Aorta (tissue), 5 donors: ENCODE measurements at regions not wholly inside any gene's neighbourhood (a gene's known extent, or its start where the extent isn't known, plus 50 kb on each side); places are given as distances from the start of the nearest gene placed in this dataset.
A peak's percentile ranks its signal among the peaks of the same experiment; 100 is the strongest.

Experiments used
- ATAC-seq: fragments of 200-7000 bp; cut with Tn5 transposase; one replicate; pipeline ENCODE4 v1.9.1; 2022; ENCODE audit warnings: moderate library complexity; ENCODE audit not compliant: low FRiP score
- DNase-seq, 2 donors: peaks; one replicate each; pipeline ENCODE4 v3.0.0-alpha.2; 2020
- H3K27ac ChIP-seq, 2 donors: one replicate each; pipeline ENCODE4 v1.5.1; 2013; ENCODE audit warnings: low read length in 2 of 2, mild to moderate bottlenecking in 2 of 2, moderate library complexity in 2 of 2, control low read depth in 1 of 2, inconsistent platforms in 1 of 2, low read depth in 1 of 2
- H3K27me3 ChIP-seq, 2 donors: one replicate each; pipeline ENCODE4 v1.6.1; 2013; ENCODE audit warnings: control low read depth in 1 of 2, low read length in 1 of 2, mild to moderate bottlenecking in 1 of 2, moderate library complexity in 1 of 2; ENCODE audit not compliant: insufficient read depth in 2 of 2, control insufficient read depth in 1 of 2
- H3K36me3 ChIP-seq, 2 donors: one replicate each; pipeline ENCODE4 v1.6.1; 2013; ENCODE audit warnings: control low read depth in 1 of 2, low read length in 1 of 2, mild to moderate bottlenecking in 1 of 2; ENCODE audit not compliant: insufficient read depth in 2 of 2, control insufficient read depth in 1 of 2
- H3K4me1 ChIP-seq, 2 donors: one replicate each; pipeline ENCODE4 v1.6.1; 2013; ENCODE audit warnings: low read length in 2 of 2, control low read depth in 1 of 2, mild to moderate bottlenecking in 1 of 2, moderate library complexity in 1 of 2; ENCODE audit not compliant: insufficient read depth in 2 of 2, control insufficient read depth in 1 of 2
- H3K4me3 ChIP-seq, 2 donors: one replicate each; pipeline ENCODE4 v1.5.1; 2013; ENCODE audit warnings: low read length in 2 of 2, control low read depth in 1 of 2, mild to moderate bottlenecking in 1 of 2
- H3K9me3 ChIP-seq: one replicate; pipeline ENCODE4 v1.6.1; 2013; ENCODE audit warnings: mild to moderate bottlenecking, low read length; ENCODE audit not compliant: control insufficient read depth
- WGBS, 2 donors: extraction: QIAGEN DNeasy Blood & Tissue Kit; methylation state at CpG; one replicate each; pipeline ENCODE4 v1.1.7; 2013; 5-methylcytosine and 5-hydroxymethylcytosine counted together
- intact Hi-C, 2 donors: fragments of 100-400 bp; cut with DNase I; formaldehyde crosslinking; loops; one replicate each; pipeline versions ENCODE4 v1.14.2 to v1.15.0; 2022
- donor health status: healthy with polysubstance abuse.
- donor health status: Bipolar disorder and iron deficiency.
- donor health status: DM: no; HTN: no; CAD: no.
- donor health status: DM: no; HTN: no; CAD: no.
- donor health status: DM: yes; HTN: yes; CAD: no.

GRCh38 chr10:105989995-105990394 is 1174.5 kb downstream of the SORCS1 start:
- 80 to 90% methylated on average over 3 of the region's 3 CpGs for WGBS, 2 donors
- Histone ChIP-seq H3K4me3 (no peak overlapping the region), H3K27me3 (no peaks in the 10 kb centered on the region), H3K36me3 (no peaks in the 10 kb centered on the region), H3K27ac (no peak overlapping the region), H3K4me1 (no peaks in the 10 kb centered on the region), H3K9me3 (no peaks in the 10 kb centered on the region)
- DNase-seq: no peak
- no peak for ATAC-seq
- intact Hi-C loops: no loop called here

DNA sequence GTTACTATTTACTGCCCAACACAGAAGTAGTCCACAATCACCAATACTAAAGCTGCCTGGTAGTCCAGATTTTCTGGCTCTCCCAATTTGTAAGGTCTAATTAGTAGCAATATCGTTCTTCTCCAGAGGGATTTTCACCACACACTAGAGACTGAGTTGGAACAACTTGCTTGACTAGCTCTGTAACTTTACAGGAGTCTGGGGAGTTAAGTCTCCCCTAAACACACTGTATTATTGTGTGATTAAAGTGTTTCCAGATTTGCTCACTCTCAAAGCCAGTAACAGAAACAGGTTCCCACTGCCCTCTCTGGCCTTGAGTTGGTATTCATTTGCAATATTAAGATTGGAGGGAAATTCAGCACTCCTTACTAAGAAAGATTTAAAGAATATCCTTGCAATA is 1175.7 kb downstream of the SORCS1 start:
- H3K4me3 ChIP-seq: no peak overlapping the region
- no peaks in the 10 kb centered on the region for H3K9me3 ChIP-seq
- H3K4me1 ChIP-seq: no peaks in the 10 kb centered on the region
- no peak overlapping the region for H3K27ac ChIP-seq
- DNase-seq (no peak), ATAC-seq (no peak)
- no peaks in the 10 kb centered on the region for H3K36me3 ChIP-seq
- 55 to 68% methylated on average over 1 of the region's 1 CpG for WGBS, 2 donors
- H3K27me3 ChIP-seq: no peaks in the 10 kb centered on the region
- intact Hi-C loops: no loop called here

- Histone ChIP-seq H3K9me3 (no peaks in the 10 kb centered on the region), H3K4me3 (no peak overlapping the region), H3K27ac (no peak overlapping the region), H3K27me3 (no peaks in the 10 kb centered on the region), H3K4me1 (no peaks in the 10 kb centered on the region), H3K36me3 (no peaks in the 10 kb centered on the region)
- ATAC-seq: no peak
- intact Hi-C loops: no loop called here
- no peak for DNase-seq
- WGBS, 2 donors: 47 to 51% methylated on average over 3 of the region's 3 CpGs
These were observed 1177.4 kb downstream of the SORCS1 start for GRCh38 chr10:105986912-105987635.

- Histone ChIP-seq H3K27ac (no peak overlapping the region), H3K4me1 (no peaks in the 10 kb centered on the region), H3K4me3 (no peak overlapping the region), H3K9me3 (no peaks in the 10 kb centered on the region), H3K36me3 (no peaks in the 10 kb centered on the region), H3K27me3 (no peaks in the 10 kb centered on the region)
- intact Hi-C loops: no loop called here
- ATAC-seq: no peak
- DNase-seq: no peak
- 44 to 54% methylated on average over 2 of the region's 2 CpGs for WGBS, 2 donors
These were observed 1178.0 kb downstream of the SORCS1 start for GRCh38 chr10:105986486-105986885.

DNA sequence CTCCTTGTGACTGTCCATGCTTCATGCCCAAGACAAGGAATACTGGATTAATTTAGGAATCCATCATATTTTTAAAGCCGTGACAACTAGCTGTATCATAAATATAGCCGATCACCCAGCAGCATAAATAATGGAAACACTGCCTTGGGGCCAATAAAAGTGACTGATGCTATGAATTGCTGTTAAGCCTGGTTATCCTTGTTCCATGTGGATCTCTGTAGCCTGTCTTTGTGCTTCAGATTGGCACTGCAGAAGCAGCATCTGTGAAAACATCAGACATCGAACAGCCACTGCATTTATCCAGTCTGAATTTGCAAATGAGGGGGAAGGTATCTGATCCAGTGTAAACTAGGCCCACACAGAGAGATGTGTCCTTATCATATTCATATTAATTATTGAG is 1181.8 kb downstream of the SORCS1 start:
- H3K4me3 ChIP-seq: no peak overlapping the region
- no peak for ATAC-seq
- H3K9me3 ChIP-seq: no peaks in the 10 kb centered on the region
- no peaks in the 10 kb centered on the region for H3K27me3 ChIP-seq
- H3K4me1 ChIP-seq: no peaks in the 10 kb centered on the region
- no peak for DNase-seq
- WGBS, 2 donors: 41 to 51% methylated on average over 3 of the region's 3 CpGs
- H3K36me3 ChIP-seq: no peaks in the 10 kb centered on the region
- no peak overlapping the region for H3K27ac ChIP-seq
- intact Hi-C loops: no loop called here

- no peaks in the 10 kb centered on the region for H3K27me3 ChIP-seq
- H3K4me3 ChIP-seq: no peak overlapping the region
- no peaks in the 10 kb centered on the region for H3K4me1 ChIP-seq
- no peak overlapping the region for H3K27ac ChIP-seq
- no peaks in the 10 kb centered on the region for H3K36me3 ChIP-seq
- intact Hi-C loops: no loop called here
- DNase-seq (no peak), ATAC-seq (no peak)
- 58 to 60% methylated on average over 2 of the region's 2 CpGs for WGBS, 2 donors
- H3K9me3 ChIP-seq: no peaks in the 10 kb centered on the region
These were observed 1182.8 kb downstream of the SORCS1 start for GRCh38 chr10:105981679-105982078.

GRCh38 chr10:105974803-105975456 is 1189.6 kb downstream of the SORCS1 start:
- Histone ChIP-seq H3K4me3 (peak overlapping the region in 1 of 2 donors; percentile 59), H3K4me1 (no peaks in the 10 kb centered on the region), H3K27me3 (no peaks in the 10 kb centered on the region), H3K36me3 (no peaks in the 10 kb centered on the region), H3K9me3 (no peaks in the 10 kb centered on the region), H3K27ac (no peak overlapping the region)
- WGBS, 2 donors: 20 to 24% methylated on average over 7 of the region's 7 CpGs
- intact Hi-C loops: loop anchor here in 1 of 2 donors (5.0 kb wide), 1 partner anchor 33 kb away; no protein-coding TSS in a partner anchor
- ATAC-seq (no peak), DNase-seq (no peak)

GRCh38 chr10:105973902-105974301 is 1190.6 kb downstream of the SORCS1 start:
- H3K27ac ChIP-seq: no peak overlapping the region
- no peaks in the 10 kb centered on the region for H3K36me3 ChIP-seq
- 82 to 91% methylated on average over 5 of the region's 5 CpGs for WGBS, 2 donors
- no peaks in the 10 kb centered on the region for H3K4me1 ChIP-seq
- DNase-seq (no peak), ATAC-seq (no peak)
- no peaks in the 10 kb centered on the region for H3K9me3 ChIP-seq
- intact Hi-C loops: no loop called here
- H3K27me3 ChIP-seq: no peaks in the 10 kb centered on the region
- no peak overlapping the region for H3K4me3 ChIP-seq

- H3K36me3 ChIP-seq: no peaks in the 10 kb centered on the region
- intact Hi-C loops: no loop called here
- WGBS, 2 donors: 26 to 30% methylated on average over 4 of the region's 4 CpGs
- DNase-seq: no peak
- no peak overlapping the region for H3K4me3 ChIP-seq
- no peaks in the 10 kb centered on the region for H3K4me1 ChIP-seq
- H3K27me3 ChIP-seq: no peaks in the 10 kb centered on the region
- H3K9me3 ChIP-seq: no peaks in the 10 kb centered on the region
- no peak for ATAC-seq
- no peak overlapping the region for H3K27ac ChIP-seq
These were observed 1191.1 kb downstream of the SORCS1 start for GRCh38 chr10:105973360-105973759.
